ENCODE measurements at regions not wholly inside any gene's neighbourhood (a gene's known extent, or its start where the extent isn't known, plus 50 kb on each side); places are given as distances from the start of the nearest gene placed in this dataset.

DNA sequence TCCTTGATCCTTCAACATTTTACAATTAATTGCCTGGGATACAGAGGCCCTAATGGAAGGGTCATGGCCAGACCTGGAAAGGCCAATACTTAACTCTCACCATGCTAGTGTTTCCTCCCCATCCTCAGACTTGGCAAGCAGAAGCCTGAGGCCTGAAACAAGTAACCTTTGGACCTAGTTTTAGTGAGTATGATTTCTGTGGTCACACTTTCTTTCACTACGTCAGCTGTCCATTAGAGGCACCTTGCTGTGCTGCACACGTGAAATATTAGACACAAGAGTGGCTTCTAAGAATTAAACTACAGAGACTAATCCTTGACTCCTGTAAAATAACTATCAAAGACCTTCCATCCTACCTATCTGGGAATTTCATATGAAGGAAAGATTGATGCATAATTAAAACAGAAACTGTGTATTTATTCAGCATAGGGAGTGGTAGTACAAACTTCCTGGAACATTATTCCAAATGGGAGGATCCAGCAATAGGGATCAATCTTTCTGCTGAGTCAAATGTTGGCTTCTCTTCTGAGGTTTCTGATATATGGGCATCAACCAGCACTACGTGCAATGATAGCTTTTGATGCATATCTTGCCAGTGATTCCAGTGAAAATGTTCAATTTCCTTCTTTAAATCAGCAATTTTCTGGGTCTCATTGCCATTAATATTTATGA is 249.7 kb downstream of the IKZF2 start (continued):
- no peak for TF ChIP-seq SPI1 (IDR thresholded peaks at IDR 0.05; ENCODE audit: borderline replicate concordance, insufficient read depth, low read depth, low read length)

DNA sequence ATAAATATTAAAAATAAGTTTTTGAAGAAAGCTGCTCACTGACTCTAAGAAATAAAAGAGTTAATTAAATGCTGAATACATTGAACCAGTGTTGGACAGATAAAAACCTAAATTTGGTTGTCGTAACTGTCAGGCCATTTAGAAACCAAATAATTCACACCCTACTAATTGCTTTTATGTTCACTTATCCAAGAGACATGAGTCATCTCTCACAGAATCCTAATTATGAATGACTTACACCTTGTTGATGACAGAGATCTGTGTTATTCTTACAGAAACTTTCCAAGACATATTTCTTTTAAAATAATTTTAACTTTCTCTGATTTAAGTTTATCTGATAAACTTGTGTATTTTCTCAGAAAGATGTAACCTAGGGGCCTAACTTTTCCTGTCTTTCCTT is 250.7 kb downstream of the IKZF2 start:
- TF ChIP-seq MTA2 (IDR thresholded peaks at IDR 0.05; ENCODE audit: low read depth), result peak; percentile 56; the same call in 1 of the 2 replicates
- TF ChIP-seq BHLHE40 (IDR thresholded peaks at IDR 0.05; ENCODE audit: borderline replicate concordance in 1 of 2, low read depth in 2 of 2, low read length in 1 of 2), result no peak
- H3K79me2 ChIP-seq (ENCODE audit: control insufficient read depth, insufficient read depth, low read length), result no peaks in the 10 kb centered on the region
- H3K27me3 ChIP-seq (replicated peaks in 1 of 2; ENCODE audit: control insufficient read depth in 2 of 2, insufficient read depth in 2 of 2, low read length in 1 of 2), result no peaks in the 10 kb centered on the region
- no peak for DNase-seq (ENCODE audit: low read depth, low spot score)
- no peak overlapping the region for H3K27ac ChIP-seq (ENCODE audit: control insufficient read depth, insufficient read depth)
- BruUV-seq (replicated peaks), result no TSS peak
- RAD21 ChIA-PET (ENCODE audit: unreplicated experiment), result no interaction called here
- H3K9me3 ChIP-seq (replicated peaks; ENCODE audit: control insufficient read depth, insufficient read depth, low read length), result no peaks in the 10 kb centered on the region
- no peak overlapping the region for H3K4me3 ChIP-seq
- no peak for FAIRE-seq
- intact Hi-C loops (cut with micrococcal nuclease; ENCODE audit: unreplicated experiment), result no loop called here
- SMC1A ChIA-PET (ENCODE audit: uncharacterized antibody, unreplicated experiment), result interaction anchor here (1.2 kb wide), 1 partner anchor 68 kb away, joined by 3 read pairs; no protein-coding TSS in a partner anchor
- no peak overlapping the region for H3K4me2 ChIP-seq (ENCODE audit: control insufficient read depth, insufficient read depth)
- no peak for ATAC-seq
- no peaks in the 10 kb centered on the region for H3K36me3 ChIP-seq (ENCODE audit: control insufficient read depth in 2 of 2, insufficient read depth in 2 of 2, low read length in 1 of 2)
- H3K4me1 ChIP-seq (ENCODE audit: control insufficient read depth, insufficient read depth, low read length), result no peaks in the 10 kb centered on the region
- CTCF ChIA-PET, result no interaction called here
- in situ Hi-C loops (cut with MboI), result no loop called here
- POLR2A ChIA-PET, result no interaction called here
- H2AFZ ChIP-seq (ENCODE audit: control insufficient read depth, low read depth, low read length), result no peak overlapping the region
- no peaks in the 10 kb centered on the region for H4K20me1 ChIP-seq (ENCODE audit: control insufficient read depth, insufficient read depth)
- WGBS (ENCODE audit: insufficient coverage, insufficient replicate concordance, low lambda C conversion rate, missing lambda C conversion rate), result 41% methylated on average over 1 of the region's 1 CpG
- H3K9ac ChIP-seq (ENCODE audit: control insufficient read depth, insufficient read depth, low read length), result no peak overlapping the region

DNA sequence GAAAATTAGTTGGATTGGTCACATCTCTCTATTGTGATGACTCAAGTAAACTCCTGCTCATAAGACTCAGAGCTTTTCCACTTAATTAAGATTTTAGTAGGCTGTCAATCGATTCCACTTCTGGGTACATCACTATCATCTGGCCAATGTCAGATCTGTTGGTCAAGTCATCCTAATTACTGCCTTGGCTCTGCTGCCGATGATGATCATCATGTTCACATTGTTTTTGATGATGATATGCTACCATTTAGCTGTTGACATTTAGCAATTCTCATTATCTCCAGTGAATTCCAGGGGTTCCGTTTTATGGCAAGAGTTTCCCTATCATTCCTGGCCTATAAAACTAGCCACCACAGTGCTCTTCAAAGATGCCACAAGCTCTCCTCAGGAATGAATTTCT is 253.4 kb downstream of the IKZF2 start:
- FAIRE-seq (no peak), ATAC-seq (no peak), DNase-seq (ENCODE audit: low read depth, low spot score) (no peak)
- Histone ChIP-seq H3K9ac (ENCODE audit: control insufficient read depth, insufficient read depth, low read length) (no peak overlapping the region), H3K27me3 (replicated peaks in 1 of 2; ENCODE audit: control insufficient read depth in 2 of 2, insufficient read depth in 2 of 2, low read length in 1 of 2) (no peaks in the 10 kb centered on the region), H3K9me3 (replicated peaks; ENCODE audit: control insufficient read depth, insufficient read depth, low read length) (no peaks in the 10 kb centered on the region), H3K4me3 (no peak overlapping the region), H3K36me3 (ENCODE audit: control insufficient read depth in 2 of 2, insufficient read depth in 2 of 2, low read length in 1 of 2) (no peaks in the 10 kb centered on the region), H2AFZ (ENCODE audit: control insufficient read depth, low read depth, low read length) (no peak overlapping the region), H3K4me2 (ENCODE audit: control insufficient read depth, insufficient read depth) (no peak overlapping the region), H3K27ac (ENCODE audit: control insufficient read depth, insufficient read depth) (no peak overlapping the region), H3K79me2 (ENCODE audit: control insufficient read depth, insufficient read depth, low read length) (no peaks in the 10 kb centered on the region), H3K4me1 (ENCODE audit: control insufficient read depth, insufficient read depth, low read length) (no peaks in the 10 kb centered on the region), H4K20me1 (ENCODE audit: control insufficient read depth, insufficient read depth) (no peaks in the 10 kb centered on the region)
- 66% methylated on average over 3 of the region's 3 CpGs for WGBS (ENCODE audit: insufficient coverage, insufficient replicate concordance, low lambda C conversion rate, missing lambda C conversion rate)
- ChIA-PET SMC1A (ENCODE audit: uncharacterized antibody, unreplicated experiment) (no interaction called here), POLR2A (no interaction called here), RAD21 (ENCODE audit: unreplicated experiment) (no interaction called here), CTCF (no interaction called here)
- in situ Hi-C loops (cut with MboI) (no loop called here), intact Hi-C loops (cut with micrococcal nuclease; ENCODE audit: unreplicated experiment) (loop anchor here (10.0 kb wide), 1 partner anchor 303 kb away; no protein-coding TSS in a partner anchor)
- BruUV-seq (replicated peaks), result no TSS peak
- no peak for TF ChIP-seq NR2F1 (conservative IDR thresholded peaks at IDR 0.05)
- TF ChIP-seq TBL1XR1 (IDR thresholded peaks at IDR 0.05; ENCODE audit: low read depth, low read length), result no peak

Data from GM12878 (cell line).